ENCODE measurements at regions not wholly inside any gene's neighbourhood (a gene's known extent, or its start where the extent isn't known, plus 50 kb on each side); places are given as distances from the start of the nearest gene placed in this dataset.

DNA sequence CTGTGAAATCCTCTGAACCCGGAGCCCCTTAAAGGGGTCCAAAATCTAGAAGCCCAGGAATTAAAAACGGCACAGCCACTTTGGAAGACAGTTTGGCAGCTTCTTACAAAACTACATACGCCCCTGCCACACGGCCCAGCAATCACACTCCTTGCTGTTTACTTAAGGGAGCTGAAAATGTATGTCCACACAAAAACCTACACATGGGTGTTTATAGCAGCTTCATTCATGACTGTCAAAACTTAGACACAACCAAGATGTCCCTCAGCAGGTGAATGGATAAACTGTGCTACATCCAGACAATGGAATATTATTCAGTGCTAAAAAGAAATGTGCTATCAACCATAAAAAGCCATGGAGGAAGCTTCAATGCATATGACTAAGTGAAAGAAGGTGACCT lies 162.5 kb downstream of the NUP210 start:
- DNase-seq = no peak
- peaks cover 0 to 6% of the 10 kb centered on the region in 2 experiments for H3K4me1 ChIP-seq (ENCODE audit: control insufficient read depth in 1 of 2, insufficient read depth in 2 of 2, low read length in 2 of 2)
- H3K4me2 ChIP-seq (ENCODE audit: low read length) = no peak overlapping the region
- no peak overlapping the region for H3K14ac ChIP-seq (ENCODE audit: low read length)
- no peak overlapping the region for H2BK120ac ChIP-seq (ENCODE audit: insufficient read depth, low read length, poor library complexity)
- no peak overlapping the region for H2BK5ac ChIP-seq (ENCODE audit: low read depth, low read length, poor library complexity)
- H2AFZ ChIP-seq (ENCODE audit: insufficient read depth, low read length, poor library complexity) = no peak overlapping the region
- H3K9me3 ChIP-seq (ENCODE audit: insufficient read depth, low read depth, low read length) = no peaks in the 10 kb centered on the region
- no peak overlapping the region for H3K23ac ChIP-seq (ENCODE audit: low read length)
- no peak overlapping the region for H4K8ac ChIP-seq (ENCODE audit: low read depth, low read length)
- H4K91ac ChIP-seq (ENCODE audit: low read depth, low read length) = no peak overlapping the region
- H4K12ac ChIP-seq (ENCODE audit: low read depth, low read length) = no peak overlapping the region
- H3K4me3 ChIP-seq (ENCODE audit: low read depth, low read length) = no peak overlapping the region
- no peak overlapping the region for H3K18ac ChIP-seq (ENCODE audit: low read length)
- no peaks in the 10 kb centered on the region for H3K79me2 ChIP-seq (ENCODE audit: control insufficient read depth, insufficient read depth, low read length, poor library complexity)
- no peaks in the 10 kb centered on the region for H3K79me1 ChIP-seq (ENCODE audit: low read length)
- no peak overlapping the region for H3K9ac ChIP-seq (ENCODE audit: low read length)
- H3K27ac ChIP-seq (ENCODE audit: low read depth, low read length) = no peak overlapping the region
- H2AK5ac ChIP-seq (ENCODE audit: low read length) = no peak overlapping the region
- H3K36me3 ChIP-seq (ENCODE audit: control insufficient read depth in 1 of 2, insufficient read depth in 2 of 2, low read length in 2 of 2) = no peaks in the 10 kb centered on the region
- no peak overlapping the region for H2BK12ac ChIP-seq (ENCODE audit: low read length)
- no peaks in the 10 kb centered on the region for H3K27me3 ChIP-seq (ENCODE audit: insufficient read depth, low read length)
- no peak overlapping the region for H3K4ac ChIP-seq (ENCODE audit: low read depth, low read length)
- WGBS (ENCODE audit: extremely low coverage, insufficient coverage, insufficient read length) = no CpG with 5 or more reads among the region's 4 CpGs

DNA sequence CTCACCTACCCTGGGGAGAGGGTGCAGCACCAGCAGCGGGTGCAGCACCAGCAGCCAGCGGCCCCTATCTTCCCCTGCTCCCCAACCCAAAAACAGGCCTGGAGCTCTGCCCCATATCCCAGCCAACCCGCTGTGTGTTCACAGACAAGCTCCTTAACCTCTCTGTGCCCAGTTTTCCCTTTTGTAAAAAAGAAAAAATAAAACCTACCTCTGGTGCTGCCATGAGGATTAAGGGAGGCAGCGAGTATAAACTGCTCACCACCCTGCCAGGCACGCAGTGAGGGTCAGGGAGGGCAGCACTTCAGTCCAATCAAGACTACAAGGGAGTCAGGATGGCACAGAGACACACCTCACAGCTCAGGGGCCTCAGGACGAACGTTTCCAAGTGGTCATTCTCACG lies 163.3 kb downstream of the NUP210 start:
- Histone ChIP-seq H3K27me3 (ENCODE audit: insufficient read depth, low read length) (no peaks in the 10 kb centered on the region), H3K23ac (ENCODE audit: low read length) (no peak overlapping the region), H3K9ac (ENCODE audit: low read length) (no peak overlapping the region), H3K4me1 (ENCODE audit: control insufficient read depth in 1 of 2, insufficient read depth in 2 of 2, low read length in 2 of 2) (peaks cover 0 to 2% of the 10 kb centered on the region in 2 experiments), H2BK5ac (ENCODE audit: low read depth, low read length, poor library complexity) (no peak overlapping the region), H4K12ac (ENCODE audit: low read depth, low read length) (no peak overlapping the region), H2AK5ac (ENCODE audit: low read length) (no peak overlapping the region), H3K18ac (ENCODE audit: low read length) (no peak overlapping the region), H3K14ac (ENCODE audit: low read length) (no peak overlapping the region), H2BK120ac (ENCODE audit: insufficient read depth, low read length, poor library complexity) (no peak overlapping the region), H3K79me1 (ENCODE audit: low read length) (no peaks in the 10 kb centered on the region), H3K27ac (ENCODE audit: low read depth, low read length) (no peak overlapping the region), H3K4me3 (ENCODE audit: low read depth, low read length) (no peak overlapping the region), H3K36me3 (ENCODE audit: control insufficient read depth in 1 of 2, insufficient read depth in 2 of 2, low read length in 2 of 2) (no peaks in the 10 kb centered on the region), H4K91ac (ENCODE audit: low read depth, low read length) (no peak overlapping the region), H2BK12ac (ENCODE audit: low read length) (no peak overlapping the region), H3K79me2 (ENCODE audit: control insufficient read depth, insufficient read depth, low read length, poor library complexity) (no peaks in the 10 kb centered on the region), H3K4ac (ENCODE audit: low read depth, low read length) (no peak overlapping the region), H4K8ac (ENCODE audit: low read depth, low read length) (no peak overlapping the region), H2AFZ (ENCODE audit: insufficient read depth, low read length, poor library complexity) (no peak overlapping the region), H3K9me3 (ENCODE audit: insufficient read depth, low read depth, low read length) (no peaks in the 10 kb centered on the region), H3K4me2 (ENCODE audit: low read length) (no peak overlapping the region)
- no peak for DNase-seq
- WGBS (ENCODE audit: extremely low coverage, insufficient coverage, insufficient read length) = no CpG with 5 or more reads among the region's 8 CpGs

DNA sequence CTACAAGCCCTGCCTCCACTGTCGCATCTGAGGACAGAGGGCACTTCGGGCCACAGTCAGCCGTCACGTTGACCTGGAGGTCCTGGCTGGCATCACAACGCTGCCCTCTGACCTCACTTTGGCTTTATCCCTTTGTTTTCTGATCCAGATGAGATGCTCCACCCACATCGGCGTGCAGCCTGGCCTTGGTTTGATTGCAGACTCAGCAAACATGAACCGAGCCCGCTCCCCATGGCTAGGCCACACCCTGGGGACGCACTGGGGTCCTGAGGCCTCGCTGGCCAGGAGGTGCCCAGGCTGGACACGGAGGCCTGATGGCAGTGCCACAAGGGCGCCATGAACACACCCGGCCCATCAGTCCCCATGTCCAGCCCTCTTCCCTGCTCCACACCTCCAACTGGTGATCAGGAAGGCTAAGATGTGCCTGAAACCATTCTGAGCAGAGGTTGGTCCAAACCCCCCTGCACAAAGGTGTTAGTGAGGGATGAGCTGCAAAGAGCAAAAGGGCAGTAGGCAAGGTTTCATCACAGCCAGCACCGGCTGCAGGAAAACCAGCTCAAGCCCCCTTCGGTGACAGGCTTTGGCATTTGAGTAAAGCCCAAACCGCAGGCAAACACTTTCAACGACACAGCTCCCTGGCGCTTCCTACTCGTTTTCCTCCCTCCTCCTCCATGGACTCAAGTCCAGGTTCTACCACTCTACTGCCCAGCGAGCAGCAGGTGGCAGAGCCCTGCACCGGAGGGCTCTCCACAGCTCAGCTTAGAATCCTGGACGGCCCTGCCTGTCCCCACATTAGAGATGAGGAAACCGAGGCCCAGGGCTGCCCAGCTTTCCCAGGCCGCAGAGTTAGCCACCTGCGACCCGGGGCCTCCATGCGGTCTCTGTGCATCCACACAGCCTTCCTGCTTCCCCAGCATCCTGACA lies 165.8 kb downstream of the NUP210 start:
- H3K18ac ChIP-seq (ENCODE audit: low read length) = no peak overlapping the region
- DNase-seq = no peak
- no peaks in the 10 kb centered on the region for H3K27me3 ChIP-seq (ENCODE audit: insufficient read depth, low read length)
- H2BK5ac ChIP-seq (ENCODE audit: low read depth, low read length, poor library complexity) = no peak overlapping the region
- no peak overlapping the region for H3K14ac ChIP-seq (ENCODE audit: low read length)
- H4K8ac ChIP-seq (ENCODE audit: low read depth, low read length) = no peak overlapping the region
- no peak overlapping the region for H2AK5ac ChIP-seq (ENCODE audit: low read length)
- H3K4me1 ChIP-seq (ENCODE audit: control insufficient read depth in 1 of 2, insufficient read depth in 2 of 2, low read length in 2 of 2) = peaks cover 0 to 2% of the 10 kb centered on the region in 2 experiments
- no peak overlapping the region for H4K91ac ChIP-seq (ENCODE audit: low read depth, low read length)
- H3K79me1 ChIP-seq (ENCODE audit: low read length) = no peaks in the 10 kb centered on the region
- H3K4me3 ChIP-seq (ENCODE audit: low read depth, low read length) = no peak overlapping the region
- H3K23ac ChIP-seq (ENCODE audit: low read length) = no peak overlapping the region
- no peak overlapping the region for H2BK12ac ChIP-seq (ENCODE audit: low read length)
- H4K12ac ChIP-seq (ENCODE audit: low read depth, low read length) = no peak overlapping the region
- no peaks in the 10 kb centered on the region for H3K36me3 ChIP-seq (ENCODE audit: control insufficient read depth in 1 of 2, insufficient read depth in 2 of 2, low read length in 2 of 2)
- H3K79me2 ChIP-seq (ENCODE audit: control insufficient read depth, insufficient read depth, low read length, poor library complexity) = no peaks in the 10 kb centered on the region
- H2AFZ ChIP-seq (ENCODE audit: insufficient read depth, low read length, poor library complexity) = no peak overlapping the region
- H2BK120ac ChIP-seq (ENCODE audit: insufficient read depth, low read length, poor library complexity) = no peak overlapping the region
- no peak overlapping the region for H3K9ac ChIP-seq (ENCODE audit: low read length)
- no peak overlapping the region for H3K4me2 ChIP-seq (ENCODE audit: low read length)
- no peaks in the 10 kb centered on the region for H3K9me3 ChIP-seq (ENCODE audit: insufficient read depth, low read depth, low read length)
- no peak overlapping the region for H3K4ac ChIP-seq (ENCODE audit: low read depth, low read length)
- WGBS (ENCODE audit: extremely low coverage, insufficient coverage, insufficient read length) = no CpG with 5 or more reads among the region's 28 CpGs
- no peak overlapping the region for H3K27ac ChIP-seq (ENCODE audit: low read depth, low read length)

DNA sequence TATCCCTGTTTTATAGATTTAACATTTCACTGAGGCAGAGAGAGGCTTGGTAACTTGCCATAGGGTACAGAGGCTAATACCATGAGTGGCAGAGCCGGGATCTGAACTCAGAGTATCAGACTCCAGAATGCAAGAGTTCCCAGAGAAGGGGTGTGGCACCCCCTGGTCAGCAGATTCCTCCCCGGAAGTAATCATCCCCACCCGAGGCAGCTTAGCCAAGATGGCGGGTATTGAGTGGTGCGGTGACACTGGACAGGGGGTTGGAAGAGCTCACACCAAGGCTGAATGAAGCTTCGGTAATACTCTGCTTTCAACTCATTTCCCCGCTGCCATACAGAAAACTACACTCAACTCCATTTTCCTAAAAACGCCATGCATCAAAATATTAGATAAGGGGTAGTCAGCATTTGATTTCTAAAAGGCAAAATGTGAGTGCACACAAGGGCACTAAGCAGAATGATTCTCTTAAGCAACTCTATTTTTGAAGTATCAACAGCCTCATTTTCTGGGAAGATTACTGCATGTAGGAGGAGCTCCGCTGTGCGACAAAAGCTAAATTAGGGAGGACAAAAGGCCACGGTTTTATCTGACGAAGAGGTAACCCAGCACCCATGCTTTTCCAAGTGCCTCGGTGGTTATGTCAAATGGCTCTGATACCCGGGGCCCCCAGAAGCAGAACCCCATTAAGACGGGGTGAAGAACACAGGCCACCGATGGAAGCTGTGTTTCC lies 166.7 kb downstream of the NUP210 start:
- Histone ChIP-seq H3K79me1 (ENCODE audit: low read length) (no peaks in the 10 kb centered on the region), H3K18ac (ENCODE audit: low read length) (no peak overlapping the region), H4K91ac (ENCODE audit: low read depth, low read length) (no peak overlapping the region), H2BK5ac (ENCODE audit: low read depth, low read length, poor library complexity) (no peak overlapping the region), H4K8ac (ENCODE audit: low read depth, low read length) (no peak overlapping the region), H3K4me1 (ENCODE audit: control insufficient read depth in 1 of 2, insufficient read depth in 2 of 2, low read length in 2 of 2) (peaks cover 0 to 2% of the 10 kb centered on the region in 2 experiments), H3K79me2 (ENCODE audit: control insufficient read depth, insufficient read depth, low read length, poor library complexity) (no peaks in the 10 kb centered on the region), H3K36me3 (ENCODE audit: control insufficient read depth in 1 of 2, insufficient read depth in 2 of 2, low read length in 2 of 2) (no peaks in the 10 kb centered on the region), H3K4me3 (ENCODE audit: low read depth, low read length) (no peak overlapping the region), H3K4me2 (ENCODE audit: low read length) (no peak overlapping the region), H3K27me3 (ENCODE audit: insufficient read depth, low read length) (no peaks in the 10 kb centered on the region), H3K9ac (ENCODE audit: low read length) (no peak overlapping the region), H2AFZ (ENCODE audit: insufficient read depth, low read length, poor library complexity) (no peak overlapping the region), H2AK5ac (ENCODE audit: low read length) (no peak overlapping the region), H4K12ac (ENCODE audit: low read depth, low read length) (no peak overlapping the region), H3K9me3 (ENCODE audit: insufficient read depth, low read depth, low read length) (no peaks in the 10 kb centered on the region), H3K27ac (ENCODE audit: low read depth, low read length) (no peak overlapping the region), H2BK120ac (ENCODE audit: insufficient read depth, low read length, poor library complexity) (no peak overlapping the region), H3K23ac (ENCODE audit: low read length) (no peak overlapping the region), H3K14ac (ENCODE audit: low read length) (no peak overlapping the region), H2BK12ac (ENCODE audit: low read length) (no peak overlapping the region), H3K4ac (ENCODE audit: low read depth, low read length) (no peak overlapping the region)
- DNase-seq = no peak
- WGBS (ENCODE audit: extremely low coverage, insufficient coverage, insufficient read length) = 100% methylated on average over 2 of the region's 16 CpGs
